H9 (cell line): ENCODE measurements at regions not wholly inside any gene's neighbourhood (a gene's known extent, or its start where the extent isn't known, plus 50 kb on each side); places are given as distances from the start of the nearest gene placed in this dataset.

Experiments
- DNase-seq: peaks from one replicate; pipeline ENCODE4 v3.0.0-alpha.2; 2017
- H2AFZ ChIP-seq: one replicate; pipeline ENCODE4 v1.6.1; 2013; ENCODE audit warnings: mild to moderate bottlenecking, low read length, control low read depth, moderate library complexity
- H2AK5ac ChIP-seq: 2 replicates; pipeline ENCODE4 v1.6.1; 2013; ENCODE audit warnings: low read length, control low read depth, mixed read lengths; ENCODE audit not compliant: insufficient read length
- H2BK120ac ChIP-seq: one replicate; pipeline ENCODE4 v1.6.1; 2013; ENCODE audit warnings: low read depth, mild to moderate bottlenecking, low read length, control low read depth, inconsistent platforms; ENCODE audit not compliant: poor library complexity, severe bottlenecking
- H2BK12ac ChIP-seq: 2 replicates; pipeline ENCODE4 v1.6.1; 2013; ENCODE audit warnings: low read length, control low read depth, mixed read lengths, low read depth; ENCODE audit not compliant: insufficient read length
- H2BK15ac ChIP-seq: 2 replicates; pipeline ENCODE4 v1.6.1; 2013; ENCODE audit warnings: low read depth, low read length, control low read depth
- H2BK20ac ChIP-seq: one replicate; pipeline ENCODE4 v1.6.1; 2013; ENCODE audit warnings: low read depth, mild to moderate bottlenecking, low read length, control low read depth, inconsistent platforms; ENCODE audit not compliant: poor library complexity, severe bottlenecking
- H2BK5ac ChIP-seq: 2 replicates; pipeline ENCODE4 v1.6.1; 2013; ENCODE audit warnings: low read length, control low read depth, mixed read lengths; ENCODE audit not compliant: insufficient read length
- H3K14ac ChIP-seq: 2 replicates; pipeline ENCODE4 v1.6.1; 2013; ENCODE audit warnings: low read length, control low read depth; ENCODE audit not compliant: insufficient read depth
- H3K18ac ChIP-seq: 2 replicates; pipeline ENCODE4 v1.6.1; 2013; ENCODE audit warnings: low read depth, mild to moderate bottlenecking, mixed read lengths, low read length, control low read depth; ENCODE audit not compliant: insufficient read length
- H3K23ac ChIP-seq: 2 replicates; pipeline ENCODE4 v1.6.1; 2013; ENCODE audit warnings: low read length, control low read depth, mixed read lengths, low read depth; ENCODE audit not compliant: insufficient read length
- H3K23me2 ChIP-seq: 2 replicates; pipeline ENCODE4 v1.6.1; 2013; ENCODE audit warnings: low read depth, mild to moderate bottlenecking, mixed read lengths, low read length, control low read depth; ENCODE audit not compliant: insufficient read length, poor library complexity, severe bottlenecking
- H3K27ac ChIP-seq: 2 replicates; pipeline ENCODE4 v1.5.1; 2013; ENCODE audit warnings: low read length, control low read depth, mixed read lengths, low read depth; ENCODE audit not compliant: insufficient read length
- H3K27me3 ChIP-seq: 2 replicates; pipeline ENCODE4 v1.6.1; 2013; ENCODE audit warnings: low read length, control low read depth, inconsistent platforms; ENCODE audit not compliant: insufficient read depth
- H3K4ac ChIP-seq: 2 replicates; pipeline ENCODE4 v1.6.1; 2013; ENCODE audit warnings: low read depth, mild to moderate bottlenecking, control low read depth, inconsistent platforms, low read length, moderate library complexity
- H3K4me1 ChIP-seq: 2 replicates; pipeline ENCODE4 v1.6.1; 2013; ENCODE audit warnings: low read length, control low read depth, inconsistent platforms; ENCODE audit not compliant: insufficient read depth
- H3K4me2 ChIP-seq: 2 replicates; pipeline ENCODE4 v1.6.1; 2013; ENCODE audit warnings: low read length, control low read depth, mixed read lengths; ENCODE audit not compliant: insufficient read length, insufficient read depth
- H3K56ac ChIP-seq: 2 replicates; pipeline ENCODE4 v1.6.1; 2013; ENCODE audit warnings: low read depth, mild to moderate bottlenecking, mixed read lengths, low read length, control low read depth; ENCODE audit not compliant: insufficient read length
- H3K79me1 ChIP-seq: 2 replicates; pipeline ENCODE4 v1.6.1; 2013; ENCODE audit warnings: low read depth, mild to moderate bottlenecking, moderate library complexity, low read length, control low read depth, inconsistent platforms; ENCODE audit not compliant: insufficient read depth, poor library complexity, severe bottlenecking
- H3K79me2 ChIP-seq: 2 replicates; pipeline ENCODE4 v1.6.1; 2013; ENCODE audit warnings: low read length, control low read depth, inconsistent platforms; ENCODE audit not compliant: insufficient read depth
- H3K9ac ChIP-seq: 2 replicates; pipeline ENCODE4 v1.6.1; 2013; ENCODE audit warnings: low read length, control low read depth, mixed read lengths; ENCODE audit not compliant: insufficient read length; ENCODE audit errors: extremely low read depth
- H3K9me3 ChIP-seq: one replicate; pipeline ENCODE4 v1.6.1; 2013; ENCODE audit warnings: low read depth, low read length, inconsistent platforms; ENCODE audit not compliant: control insufficient read depth
- H3T11ph ChIP-seq: one replicate; pipeline ENCODE4 v1.6.1; 2013; ENCODE audit warnings: mild to moderate bottlenecking, low read length, control low read depth, inconsistent platforms
- H4K20me1 ChIP-seq: one replicate; pipeline ENCODE4 v1.6.1; 2013; ENCODE audit not compliant: control insufficient read depth, insufficient read length, insufficient read depth
- H4K5ac ChIP-seq: 2 replicates; pipeline ENCODE4 v1.6.1; 2013; ENCODE audit warnings: low read depth, mild to moderate bottlenecking, mixed read lengths, low read length, control low read depth; ENCODE audit not compliant: insufficient read length
- H4K8ac ChIP-seq: replicated peaks from 2 replicates; pipeline ENCODE4 v1.6.1; 2013; ENCODE audit warnings: low read length, control low read depth, mixed read lengths, low read depth; ENCODE audit not compliant: insufficient read length
- H4K91ac ChIP-seq: 2 replicates; pipeline ENCODE4 v1.6.1; 2013; ENCODE audit warnings: low read depth, mild to moderate bottlenecking, moderate library complexity, mixed read lengths, low read length, control low read depth; ENCODE audit not compliant: insufficient read length
- H3K27ac Mint-ChIP-seq, 3 experiments: 2 replicates in 2 of 3; 3 replicates in 1 of 3; pipeline ENCODE4 v1.8.0; 2020 to 2021; ENCODE audit warnings: mixed read lengths in 3 of 3, mild to moderate bottlenecking in 1 of 3, moderate library complexity in 1 of 3
- H3K27me3 Mint-ChIP-seq: 2 replicates; pipeline ENCODE4 v1.8.0; 2021; ENCODE audit warnings: low read depth, mild to moderate bottlenecking, moderate library complexity, mixed read lengths
- H3K36me3 Mint-ChIP-seq, 3 experiments: 2 replicates in 2 of 3; 3 replicates in 1 of 3; pipeline ENCODE4 v1.8.0; 2020 to 2021; ENCODE audit warnings: low read depth in 3 of 3, mixed read lengths in 3 of 3; ENCODE audit not compliant: insufficient read depth in 1 of 3
- H3K4me1 Mint-ChIP-seq, 2 experiments: 2 replicates each; pipeline ENCODE4 v1.8.0; 2020; ENCODE audit warnings: mixed read lengths in 2 of 2
- H3K4me3 Mint-ChIP-seq, 2 experiments: 2 replicates in 1 of 2; 3 replicates in 1 of 2; pipeline ENCODE4 v1.8.0; 2020 to 2021; ENCODE audit warnings: mild to moderate bottlenecking in 2 of 2, mixed read lengths in 2 of 2, moderate library complexity in 1 of 2
- H3K9me3 Mint-ChIP-seq, 2 experiments: 2 replicates in 1 of 2; 3 replicates in 1 of 2; pipeline ENCODE4 v1.8.0; 2020; ENCODE audit warnings: mild to moderate bottlenecking in 2 of 2, mixed read lengths in 2 of 2, moderate library complexity in 1 of 2
- CTCF ChIP-seq: fragments of 200-600 bp; sonication (generic); conservative IDR thresholded peaks from 3 replicates; pipeline ENCODE4 v1.8.0; 2021; ENCODE audit warnings: antibody characterized with exemption, mild to moderate bottlenecking
- WGBS: extraction: QIAGEN DNeasy Blood & Tissue Kit; methylation state at CpG from one replicate; pipeline ENCODE4 v1.1.7; 2013; ENCODE audit warnings: missing lambda C conversion rate, low lambda C conversion rate, mixed read lengths; ENCODE audit not compliant: insufficient read length; ENCODE audit errors: extremely low coverage; 5-methylcytosine and 5-hydroxymethylcytosine counted together

- no peak for DNase-seq
- no peak overlapping the region for H3K14ac ChIP-seq
- no peak overlapping the region for H4K8ac ChIP-seq
- no peaks in the 10 kb centered on the region for H3K9me3 ChIP-seq
- Mint-ChIP-seq H3K27ac (no peak overlapping the region; a peak in 1 of 7 replicates), H3K36me3 (no peaks in the 10 kb centered on the region), H3K4me1 (no peaks in the 10 kb centered on the region), H3K27me3 (no peaks in the 10 kb centered on the region), H3K4me3 (no peak overlapping the region), H3K9me3 (no peaks in the 10 kb centered on the region; a peak in 1 of 5 replicates)
- H3K4me1 ChIP-seq = no peaks in the 10 kb centered on the region
- H3K4ac ChIP-seq = no peak overlapping the region
- no peak overlapping the region for H2AK5ac ChIP-seq
- H3K79me1 ChIP-seq = no peaks in the 10 kb centered on the region
- H2BK20ac ChIP-seq = no peak overlapping the region
- H2BK12ac ChIP-seq = no peak overlapping the region
- H2AFZ ChIP-seq = no peak overlapping the region
- no peaks in the 10 kb centered on the region for H4K20me1 ChIP-seq
- H3T11ph ChIP-seq = no peak overlapping the region
- no peaks in the 10 kb centered on the region for H3K79me2 ChIP-seq
- no peak for TF ChIP-seq CTCF
- no peak overlapping the region for H4K91ac ChIP-seq
- no peak overlapping the region for H3K4me2 ChIP-seq
- H3K18ac ChIP-seq = no peak overlapping the region
- H4K5ac ChIP-seq = no peak overlapping the region
- no peak overlapping the region for H2BK120ac ChIP-seq
- WGBS = no CpG with 5 or more reads among the region's 14 CpGs
- no peak overlapping the region for H3K9ac ChIP-seq
- H3K23ac ChIP-seq = no peak overlapping the region
- no peak overlapping the region for H3K27ac ChIP-seq
- H3K23me2 ChIP-seq = no peaks in the 10 kb centered on the region
- no peak overlapping the region for H2BK5ac ChIP-seq
- no peak overlapping the region for H2BK15ac ChIP-seq
- no peak overlapping the region for H3K56ac ChIP-seq
- H3K27me3 ChIP-seq = no peaks in the 10 kb centered on the region
Observed at GRCh38 chr21:16419188-16419921, 689.6 kb downstream of the USP25 start.
